HepG2 (cell line): ENCODE measurements at regions not wholly inside any gene's neighbourhood (a gene's known extent, or its start where the extent isn't known, plus 50 kb on each side); places are given as distances from the start of the nearest gene placed in this dataset.
"Not testable (repeated sequence)": the region's sequence is repeated elsewhere in the genome, so short reads cannot be mapped to it uniquely, and the experiment has no call there.

Source experiments
- ATAC-seq: fragments of 200-7000 bp; cut with Tn5 transposase; 3 replicates; pipeline ENCODE4 v1.9.1; 2020; ENCODE audit warnings: mild to moderate bottlenecking, moderate library complexity
- BruUV-seq: library from RNA; stranded (reverse); fragments of 400-500 nt; replicated peaks from 2 replicates; lab custom pipeline; 2021; lab: Mats Ljungman, UMichigan
- CTCF ChIA-PET: fragments of 300-600 bp; formaldehyde crosslinking; extraction: SDS; loops from one replicate; lab custom pipeline; 2021; ENCODE audit warnings: low total read pairs, inconsistent platforms, low intra/inter-chr PET ratio; lab: Yijun Ruan, JAX
- POLR2A ChIA-PET: fragments of 350-600 bp; sonication (Branson Sonifier 250); formaldehyde crosslinking; loops from one replicate; lab custom pipeline; 2020; ENCODE audit warnings: antibody characterized with exemption, inconsistent platforms; lab: Yijun Ruan, JAX
- DNase-seq: peaks from one replicate; pipeline ENCODE4 v3.0.0-alpha.2; 2015; ENCODE audit warnings: low spot score
- FAIRE-seq: peaks from 3 replicates; lab custom pipeline; 2011; peaks lifted over from hg19 to GRCh38; lab: Jason Lieb, UNC
- H2AFZ ChIP-seq: one replicate; pipeline ENCODE4 v1.6.1; 2011; ENCODE audit warnings: low read length, inconsistent platforms
- H3K27ac ChIP-seq: fragments of 300-600 bp; 3 replicates; pipeline ENCODE4 v1.8.0; 2011; ENCODE audit warnings: mixed run types, mild to moderate bottlenecking, mixed read lengths, low read length, inconsistent platforms; ENCODE audit not compliant: insufficient read depth; ENCODE audit errors: extremely low read length
- H3K27me3 ChIP-seq, 2 experiments: fragments of 200-600 bp in 1 of 2; 2 replicates in 1 of 2; 3 replicates in 1 of 2; pipeline versions ENCODE4 v1.6.0 to v1.8.0; 2011; ENCODE audit warnings: low read length in 2 of 2, mild to moderate bottlenecking in 2 of 2, moderate library complexity in 2 of 2, inconsistent platforms in 1 of 2; ENCODE audit not compliant: insufficient read depth in 2 of 2, control insufficient read depth in 1 of 2
- H3K36me3 ChIP-seq, 2 experiments: fragments of 200-600 bp in 1 of 2; replicated peaks in 1 of 2; 2 replicates in 1 of 2; 3 replicates in 1 of 2; pipeline versions ENCODE4 v1.5.1 to v1.8.0; 2011; ENCODE audit warnings: low read length in 2 of 2, inconsistent platforms in 1 of 2; ENCODE audit not compliant: insufficient read depth in 2 of 2, control insufficient read depth in 1 of 2
- H3K4me1 ChIP-seq: 2 replicates; pipeline ENCODE4 v1.5.1; 2012; ENCODE audit warnings: low read length, inconsistent platforms; ENCODE audit not compliant: insufficient read depth
- H3K4me2 ChIP-seq: 2 replicates; pipeline ENCODE4 v1.6.0; 2011; ENCODE audit warnings: low read depth, low read length, inconsistent platforms
- H3K4me3 ChIP-seq, 3 experiments: fragments of 200-600 bp in 1 of 3; sonication (generic), shearing (Covaris generic) in 1 of 3; replicated peaks in 1 of 3; 2 replicates each; pipeline ENCODE4 v1.5.1; 2011 to 2016; ENCODE audit warnings: low read length in 3 of 3, inconsistent platforms in 2 of 3, low read depth in 2 of 3, mild to moderate bottlenecking in 2 of 3, control low read depth in 1 of 3, mixed read lengths in 1 of 3; ENCODE audit not compliant: insufficient read depth in 1 of 3
- H3K79me2 ChIP-seq: one replicate; pipeline ENCODE4 v1.6.1; 2011; ENCODE audit warnings: low read length, inconsistent platforms; ENCODE audit not compliant: insufficient read depth
- H3K9ac ChIP-seq: 2 replicates; pipeline ENCODE4 v1.6.0; 2011; ENCODE audit warnings: mild to moderate bottlenecking, low read depth, low read length, inconsistent platforms; ENCODE audit not compliant: insufficient read depth
- H3K9me3 ChIP-seq: 2 replicates; pipeline ENCODE4 v1.5.1; 2012; ENCODE audit warnings: mild to moderate bottlenecking, low read length
- H4K20me1 ChIP-seq: 2 replicates; pipeline ENCODE4 v1.6.0; 2011; ENCODE audit warnings: inconsistent platforms, mild to moderate bottlenecking, low read length, moderate library complexity; ENCODE audit not compliant: insufficient read depth
- WGBS: methylation state at CpG from one replicate; pipeline ENCODE4 v1.1.6; 2017; ENCODE audit warnings: low lambda C conversion rate; 5-methylcytosine and 5-hydroxymethylcytosine counted together
- in situ Hi-C: cut with HindIII; loops from 2 replicates; pipeline ENCODE4 v1.10.0; 2017; ENCODE audit warnings: low pct_unique_long_range_greater_than_20kb; ENCODE audit not compliant: extremely low pct_ligation_motif_present
- intact Hi-C: fragments of 100-400 bp; cut with micrococcal nuclease; formaldehyde crosslinking; loops from one replicate; pipeline ENCODE4 v1.10.0; 2022; ENCODE audit not compliant: unreplicated experiment

DNA sequence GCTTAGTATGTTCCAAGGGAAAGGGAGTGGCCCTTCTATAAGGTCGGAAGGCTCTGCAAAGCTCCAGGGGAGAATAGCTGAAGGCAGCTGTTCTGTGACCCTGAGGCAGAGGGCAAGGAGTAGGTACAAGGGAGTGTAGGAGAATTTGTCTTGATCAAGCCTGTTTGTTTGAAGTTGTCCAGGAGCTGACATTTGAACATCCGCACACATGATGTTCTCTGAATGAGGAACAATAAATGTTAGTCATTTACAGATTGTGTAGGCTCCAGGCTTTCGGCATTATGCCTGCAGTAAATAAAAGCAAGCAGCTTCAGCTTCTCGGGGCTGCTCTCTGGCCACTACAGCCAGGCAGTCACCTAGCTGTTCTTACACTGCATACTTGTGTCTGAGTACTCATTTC lies 52.7 kb downstream of the CTAGE6 start:
- CTCF ChIA-PET, H3K9ac ChIP-seq, H2AFZ ChIP-seq, FAIRE-seq, POLR2A ChIA-PET, H3K27ac ChIP-seq, intact Hi-C loops, H4K20me1 ChIP-seq, BruUV-seq, H3K27me3 ChIP-seq, H3K36me3 ChIP-seq, H3K4me2 ChIP-seq, DNase-seq, H3K4me1 ChIP-seq, H3K79me2 ChIP-seq, H3K4me3 ChIP-seq, H3K9me3 ChIP-seq, ATAC-seq, in situ Hi-C loops: not testable (repeated sequence)
- WGBS: no CpG with 5 or more reads among the region's 4 CpGs

- H3K9ac ChIP-seq, H3K4me1 ChIP-seq, H3K4me3 ChIP-seq, in situ Hi-C loops, H3K27ac ChIP-seq, H2AFZ ChIP-seq, H3K36me3 ChIP-seq, CTCF ChIA-PET, H3K79me2 ChIP-seq, FAIRE-seq, POLR2A ChIA-PET, BruUV-seq, H3K4me2 ChIP-seq, H3K27me3 ChIP-seq, intact Hi-C loops, DNase-seq, H3K9me3 ChIP-seq, H4K20me1 ChIP-seq: not testable (repeated sequence)
- ATAC-seq: peak; percentile 99
- 33% methylated on average over 2 of the region's 23 CpGs for WGBS
These were observed 56.5 kb downstream of the CTAGE6 start for GRCh38 chr7:143700759-143701699.
